ENCODE measurements at regions not wholly inside any gene's neighbourhood (a gene's known extent, or its start where the extent isn't known, plus 50 kb on each side); places are given as distances from the start of the nearest gene placed in this dataset.

- Histone ChIP-seq H3K4me3 (ENCODE audit: low read depth in 1 of 2, low read length in 2 of 2) (no peak overlapping the region), H3K79me2 (ENCODE audit: insufficient read depth, low read length) (no peaks in the 10 kb centered on the region), H3K4me2 (ENCODE audit: insufficient read depth, low read length) (no peak overlapping the region), H3K27ac (ENCODE audit: low read length) (no peak overlapping the region), H2AFZ (ENCODE audit: low read depth, low read length) (no peak overlapping the region), H3K9ac (ENCODE audit: low read depth, low read length) (no peak overlapping the region), H3K9me3 (ENCODE audit: insufficient read depth, low read length, severe bottlenecking) (no peaks in the 10 kb centered on the region), H3K4me1 (ENCODE audit: insufficient read depth, low read length) (no peaks in the 10 kb centered on the region), H4K20me1 (ENCODE audit: insufficient read depth, low read length) (no peaks in the 10 kb centered on the region), H3K27me3 (ENCODE audit: insufficient read depth, low read length, poor library complexity) (no peaks in the 10 kb centered on the region), H3K36me3 (ENCODE audit: insufficient read depth, low read length) (no peaks in the 10 kb centered on the region)
- DNase-seq: no peak
- TF ChIP-seq CTCF (IDR thresholded peaks at IDR 0.05; ENCODE audit: borderline replicate concordance, extremely low read depth, low read length, poor library complexity, severe bottlenecking) (no peak), EZH2 (IDR thresholded peaks at IDR 0.05; ENCODE audit: borderline replicate concordance, low read depth, low read length, severe bottlenecking) (no peak)
- ATAC-seq (ENCODE audit: insufficient read depth, low read depth): no peak
These were observed 368.9 kb downstream of the SLITRK2 start for GRCh38 chrX:146186540-146186939.

GRCh38 chrX:146189371-146189770, 371.7 kb downstream of the SLITRK2 start:
- Histone ChIP-seq H3K4me1 (ENCODE audit: insufficient read depth, low read length) (no peaks in the 10 kb centered on the region), H3K79me2 (ENCODE audit: insufficient read depth, low read length) (no peaks in the 10 kb centered on the region), H3K9ac (ENCODE audit: low read depth, low read length) (no peak overlapping the region), H3K4me3 (ENCODE audit: low read depth in 1 of 2, low read length in 2 of 2) (no peak overlapping the region), H3K27me3 (ENCODE audit: insufficient read depth, low read length, poor library complexity) (no peaks in the 10 kb centered on the region), H2AFZ (ENCODE audit: low read depth, low read length) (no peak overlapping the region), H3K27ac (ENCODE audit: low read length) (no peak overlapping the region), H3K9me3 (ENCODE audit: insufficient read depth, low read length, severe bottlenecking) (no peaks in the 10 kb centered on the region), H4K20me1 (ENCODE audit: insufficient read depth, low read length) (no peaks in the 10 kb centered on the region), H3K36me3 (ENCODE audit: insufficient read depth, low read length) (no peaks in the 10 kb centered on the region), H3K4me2 (ENCODE audit: insufficient read depth, low read length) (no peak overlapping the region)
- no peak for ATAC-seq (ENCODE audit: insufficient read depth, low read depth)
- TF ChIP-seq CTCF (IDR thresholded peaks at IDR 0.05; ENCODE audit: borderline replicate concordance, extremely low read depth, low read length, poor library complexity, severe bottlenecking) (no peak), EZH2 (IDR thresholded peaks at IDR 0.05; ENCODE audit: borderline replicate concordance, low read depth, low read length, severe bottlenecking) (no peak)
- no peak for DNase-seq

- no peak for TF ChIP-seq EZH2 (IDR thresholded peaks at IDR 0.05; ENCODE audit: borderline replicate concordance, low read depth, low read length, severe bottlenecking)
- TF ChIP-seq CTCF (IDR thresholded peaks at IDR 0.05; ENCODE audit: borderline replicate concordance, extremely low read depth, low read length, poor library complexity, severe bottlenecking): no peak
- Histone ChIP-seq H3K4me3 (ENCODE audit: low read depth in 1 of 2, low read length in 2 of 2) (no peak overlapping the region), H3K4me1 (ENCODE audit: insufficient read depth, low read length) (no peaks in the 10 kb centered on the region), H4K20me1 (ENCODE audit: insufficient read depth, low read length) (no peaks in the 10 kb centered on the region), H3K9me3 (ENCODE audit: insufficient read depth, low read length, severe bottlenecking) (no peaks in the 10 kb centered on the region), H3K27me3 (ENCODE audit: insufficient read depth, low read length, poor library complexity) (no peaks in the 10 kb centered on the region), H3K36me3 (ENCODE audit: insufficient read depth, low read length) (no peaks in the 10 kb centered on the region), H3K79me2 (ENCODE audit: insufficient read depth, low read length) (no peaks in the 10 kb centered on the region), H3K4me2 (ENCODE audit: insufficient read depth, low read length) (no peak overlapping the region), H3K9ac (ENCODE audit: low read depth, low read length) (no peak overlapping the region), H2AFZ (ENCODE audit: low read depth, low read length) (no peak overlapping the region), H3K27ac (ENCODE audit: low read length) (no peak overlapping the region)
- ATAC-seq (ENCODE audit: insufficient read depth, low read depth) (no peak), DNase-seq (no peak)
These were observed 391.2 kb downstream of the SLITRK2 start for GRCh38 chrX:146208821-146209220.

GRCh38 chrX:146224442-146224841, 406.8 kb downstream of the SLITRK2 start:
- Histone ChIP-seq H3K9me3 (ENCODE audit: insufficient read depth, low read length, severe bottlenecking) (no peaks in the 10 kb centered on the region), H3K4me2 (ENCODE audit: insufficient read depth, low read length) (no peak overlapping the region), H2AFZ (ENCODE audit: low read depth, low read length) (no peak overlapping the region), H3K4me3 (ENCODE audit: low read depth in 1 of 2, low read length in 2 of 2) (no peak overlapping the region), H3K9ac (ENCODE audit: low read depth, low read length) (no peak overlapping the region), H3K36me3 (ENCODE audit: insufficient read depth, low read length) (no peaks in the 10 kb centered on the region), H3K79me2 (ENCODE audit: insufficient read depth, low read length) (no peaks in the 10 kb centered on the region), H3K27ac (ENCODE audit: low read length) (no peak overlapping the region), H4K20me1 (ENCODE audit: insufficient read depth, low read length) (no peaks in the 10 kb centered on the region), H3K27me3 (ENCODE audit: insufficient read depth, low read length, poor library complexity) (no peaks in the 10 kb centered on the region), H3K4me1 (ENCODE audit: insufficient read depth, low read length) (no peaks in the 10 kb centered on the region)
- DNase-seq: no peak
- ATAC-seq (ENCODE audit: insufficient read depth, low read depth): no peak
- TF ChIP-seq EZH2 (IDR thresholded peaks at IDR 0.05; ENCODE audit: borderline replicate concordance, low read depth, low read length, severe bottlenecking) (no peak), CTCF (IDR thresholded peaks at IDR 0.05; ENCODE audit: borderline replicate concordance, extremely low read depth, low read length, poor library complexity, severe bottlenecking) (peak; percentile 44)

Data from DND-41 (cell line).